Neural progenitor cell (in vitro differentiated cells): ENCODE measurements at regions not wholly inside any gene's neighbourhood (a gene's known extent, or its start where the extent isn't known, plus 50 kb on each side); places are given as distances from the start of the nearest gene placed in this dataset.

Experiments used
- DNase-seq: peaks from one replicate; pipeline ENCODE4 v3.0.0-alpha.2; 2016; ENCODE audit warnings: low spot score
- H2AFZ ChIP-seq: fragments of 200-600 bp; sonication (generic); replicated peaks from 2 replicates; pipeline ENCODE4 v1.6.1; 2016; ENCODE audit warnings: antibody characterized with exemption
- H3F3A ChIP-seq: fragments of 200-600 bp; sonication (generic); 2 replicates; pipeline ENCODE4 v1.6.1; 2016; ENCODE audit warnings: antibody characterized with exemption, low read depth
- H3K27ac ChIP-seq: fragments of 200-600 bp; sonication (generic); 2 replicates; pipeline ENCODE4 v1.5.1; 2016; ENCODE audit warnings: mild to moderate bottlenecking
- H3K27me3 ChIP-seq: fragments of 200-600 bp; sonication (generic); 2 replicates; pipeline ENCODE4 v1.6.1; 2016; ENCODE audit warnings: mild to moderate bottlenecking, moderate library complexity
- H3K36me3 ChIP-seq: fragments of 200-600 bp; sonication (generic); 2 replicates; pipeline ENCODE4 v1.5.1; 2016
- H3K4me1 ChIP-seq: fragments of 200-600 bp; sonication (generic); 2 replicates; pipeline ENCODE4 v1.6.1; 2016; ENCODE audit warnings: mixed run types
- H3K4me2 ChIP-seq: fragments of 200-600 bp; sonication (generic); 2 replicates; pipeline ENCODE4 v1.6.1; 2016
- H3K4me3 ChIP-seq: fragments of 200-600 bp; sonication (generic); 2 replicates; pipeline ENCODE4 v1.5.1; 2016
- H3K79me2 ChIP-seq: fragments of 200-600 bp; sonication (generic); 2 replicates; pipeline ENCODE4 v1.6.1; 2016; ENCODE audit warnings: low read depth
- H3K9ac ChIP-seq: fragments of 200-600 bp; sonication (generic); 2 replicates; pipeline ENCODE4 v1.6.1; 2016
- H3K9me3 ChIP-seq: fragments of 200-600 bp; sonication (generic); 2 replicates; pipeline ENCODE4 v1.5.1; 2016; ENCODE audit warnings: low read depth
- H4K20me1 ChIP-seq: fragments of 200-600 bp; sonication (generic); 2 replicates; pipeline ENCODE4 v1.6.1; 2016; ENCODE audit warnings: low read depth
- H3K27ac Mint-ChIP-seq: 3 replicates; pipeline ENCODE4 v1.8.0; 2021; ENCODE audit warnings: mixed read lengths
- H3K27me3 Mint-ChIP-seq: 2 replicates; pipeline ENCODE4 v1.8.0; 2022; ENCODE audit warnings: low read depth, mild to moderate bottlenecking, inconsistent platforms, moderate library complexity, mixed read lengths; ENCODE audit not compliant: insufficient read depth
- H3K36me3 Mint-ChIP-seq: 3 replicates; pipeline ENCODE4 v1.8.0; 2021; ENCODE audit warnings: mixed read lengths
- H3K4me1 Mint-ChIP-seq: 3 replicates; pipeline ENCODE4 v1.8.0; 2021; ENCODE audit warnings: mixed read lengths
- H3K4me3 Mint-ChIP-seq: 3 replicates; pipeline ENCODE4 v1.8.0; 2021; ENCODE audit warnings: mild to moderate bottlenecking, moderate library complexity, mixed read lengths
- H3K9me3 Mint-ChIP-seq: 3 replicates; pipeline ENCODE4 v1.8.0; 2020; ENCODE audit warnings: mixed read lengths
- EZH2 ChIP-seq: fragments of 200-600 bp; sonication (generic); IDR thresholded peaks from 2 replicates; pipeline ENCODE4 v1.6.1; 2017; ENCODE audit warnings: antibody characterized with exemption, mild to moderate bottlenecking, moderate library complexity
- EZH2phosphoT487 ChIP-seq: fragments of 200-600 bp; sonication (generic); IDR thresholded peaks from 2 replicates; pipeline ENCODE4 v1.6.1; 2017; ENCODE audit warnings: antibody characterized with exemption
- TF ChIP-seq, protein P1 (sequence below): fragments of 200-600 bp; sonication (generic); IDR thresholded peaks from 2 replicates; pipeline ENCODE4 v1.5.1; 2017; ENCODE audit warnings: antibody characterized with exemption, mild to moderate bottlenecking

DNA sequence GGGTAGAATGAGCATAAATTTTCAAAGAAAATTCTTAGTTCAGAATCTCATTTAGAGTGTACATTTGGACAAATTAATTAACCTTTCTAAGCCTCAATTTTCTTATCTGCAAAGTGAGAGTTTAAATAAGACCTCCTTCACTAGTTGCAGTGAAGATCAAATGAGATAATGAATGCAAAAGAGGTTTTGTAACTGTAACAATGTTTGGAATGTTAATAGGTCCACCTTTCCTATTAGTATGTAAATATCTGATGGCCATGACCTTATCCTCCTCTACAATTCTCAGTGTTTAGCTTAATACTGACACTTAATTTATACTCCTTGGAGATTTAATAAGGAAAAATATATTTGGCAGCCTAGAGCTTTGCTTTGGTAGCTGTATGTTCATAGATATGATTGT, 138.8 kb downstream of the GABRG1 start:
- Histone ChIP-seq H3K79me2 (no peaks in the 10 kb centered on the region), H3F3A (no peaks in the 10 kb centered on the region), H3K27me3 (no peaks in the 10 kb centered on the region), H3K9ac (no peak overlapping the region), H3K4me2 (no peak overlapping the region), H3K9me3 (no peaks in the 10 kb centered on the region), H3K4me1 (no peaks in the 10 kb centered on the region), H3K27ac (no peak overlapping the region), H3K36me3 (no peaks in the 10 kb centered on the region), H3K4me3 (no peak overlapping the region), H4K20me1 (no peaks in the 10 kb centered on the region), H2AFZ (no peak overlapping the region)
- TF ChIP-seq EZH2: no peak
- TF ChIP-seq, protein P1, sequence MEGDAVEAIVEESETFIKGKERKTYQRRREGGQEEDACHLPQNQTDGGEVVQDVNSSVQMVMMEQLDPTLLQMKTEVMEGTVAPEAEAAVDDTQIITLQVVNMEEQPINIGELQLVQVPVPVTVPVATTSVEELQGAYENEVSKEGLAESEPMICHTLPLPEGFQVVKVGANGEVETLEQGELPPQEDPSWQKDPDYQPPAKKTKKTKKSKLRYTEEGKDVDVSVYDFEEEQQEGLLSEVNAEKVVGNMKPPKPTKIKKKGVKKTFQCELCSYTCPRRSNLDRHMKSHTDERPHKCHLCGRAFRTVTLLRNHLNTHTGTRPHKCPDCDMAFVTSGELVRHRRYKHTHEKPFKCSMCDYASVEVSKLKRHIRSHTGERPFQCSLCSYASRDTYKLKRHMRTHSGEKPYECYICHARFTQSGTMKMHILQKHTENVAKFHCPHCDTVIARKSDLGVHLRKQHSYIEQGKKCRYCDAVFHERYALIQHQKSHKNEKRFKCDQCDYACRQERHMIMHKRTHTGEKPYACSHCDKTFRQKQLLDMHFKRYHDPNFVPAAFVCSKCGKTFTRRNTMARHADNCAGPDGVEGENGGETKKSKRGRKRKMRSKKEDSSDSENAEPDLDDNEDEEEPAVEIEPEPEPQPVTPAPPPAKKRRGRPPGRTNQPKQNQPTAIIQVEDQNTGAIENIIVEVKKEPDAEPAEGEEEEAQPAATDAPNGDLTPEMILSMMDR: no peak
- no peak for TF ChIP-seq EZH2phosphoT487
- Mint-ChIP-seq H3K27me3 (no peaks in the 10 kb centered on the region), H3K9me3 (no peaks in the 10 kb centered on the region), H3K27ac (no peak overlapping the region), H3K4me3 (no peak overlapping the region), H3K36me3 (no peaks in the 10 kb centered on the region), H3K4me1 (no peaks in the 10 kb centered on the region)
- DNase-seq: no peak

DNA sequence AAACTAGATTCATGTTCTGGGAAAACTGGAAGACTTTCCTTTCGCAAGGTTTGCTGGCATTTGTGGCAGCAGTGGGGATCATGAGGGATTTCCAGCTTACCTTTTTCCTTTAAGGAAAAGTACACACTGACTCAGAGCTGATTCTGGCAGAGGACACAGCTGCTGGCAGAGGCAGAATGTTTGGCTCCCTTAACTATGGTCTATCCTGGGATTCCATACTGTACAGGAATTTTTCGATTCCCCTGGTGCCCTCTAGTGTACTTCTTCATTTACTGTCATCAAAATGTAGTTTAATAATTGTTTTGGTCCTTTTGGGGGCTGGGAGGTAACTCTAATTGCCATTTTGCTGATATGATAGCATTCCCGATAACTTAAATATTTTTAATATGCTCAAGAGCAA, 152.7 kb downstream of the GABRG1 start:
- H3K27ac ChIP-seq: no peak overlapping the region
- Mint-ChIP-seq H3K27me3 (peaks cover 2% of the 10 kb centered on the region), H3K36me3 (no peaks in the 10 kb centered on the region), H3K4me3 (no peak overlapping the region), H3K4me1 (no peaks in the 10 kb centered on the region), H3K9me3 (peaks cover 9% of the 10 kb centered on the region), H3K27ac (no peak overlapping the region)
- no peaks in the 10 kb centered on the region for H3K9me3 ChIP-seq
- no peak overlapping the region for H3K4me3 ChIP-seq
- no peaks in the 10 kb centered on the region for H3K36me3 ChIP-seq
- H3K9ac ChIP-seq: no peak overlapping the region
- H2AFZ ChIP-seq: no peak overlapping the region
- DNase-seq: no peak
- no peak for TF ChIP-seq EZH2
- TF ChIP-seq, protein P1: no peak
- no peak for TF ChIP-seq EZH2phosphoT487
- no peaks in the 10 kb centered on the region for H3K79me2 ChIP-seq
- no peak overlapping the region for H3K4me2 ChIP-seq
- H3F3A ChIP-seq: no peaks in the 10 kb centered on the region
- no peaks in the 10 kb centered on the region for H4K20me1 ChIP-seq
- no peaks in the 10 kb centered on the region for H3K27me3 ChIP-seq
- H3K4me1 ChIP-seq: no peaks in the 10 kb centered on the region

DNA sequence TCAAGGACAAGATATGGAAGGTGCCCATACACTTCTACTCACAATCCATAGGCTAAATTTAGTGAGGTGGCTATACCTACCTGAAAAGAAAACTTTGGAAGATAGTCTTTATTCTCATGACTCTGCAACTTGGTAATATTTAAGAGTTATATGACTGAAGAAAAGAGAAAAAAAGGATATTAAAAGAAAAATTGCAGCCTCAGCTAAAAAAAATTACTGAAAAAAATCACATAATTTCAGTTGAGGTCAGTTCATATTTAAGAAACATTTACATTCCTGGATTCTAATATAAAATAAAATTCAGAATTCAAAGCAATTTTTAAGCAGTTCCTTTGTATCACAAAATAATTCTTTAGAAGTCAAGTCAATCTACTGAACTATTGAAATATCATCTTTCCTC, 166.5 kb downstream of the GABRG1 start:
- no peaks in the 10 kb centered on the region for H3K27me3 ChIP-seq
- Mint-ChIP-seq H3K27ac (no peak overlapping the region), H3K27me3 (peaks cover 2% of the 10 kb centered on the region), H3K36me3 (no peaks in the 10 kb centered on the region), H3K4me1 (no peaks in the 10 kb centered on the region), H3K9me3 (no peaks in the 10 kb centered on the region), H3K4me3 (no peak overlapping the region)
- H3K79me2 ChIP-seq: no peaks in the 10 kb centered on the region
- no peak overlapping the region for H3K27ac ChIP-seq
- H3K9me3 ChIP-seq: no peaks in the 10 kb centered on the region
- no peaks in the 10 kb centered on the region for H3K4me1 ChIP-seq
- H3K36me3 ChIP-seq: no peaks in the 10 kb centered on the region
- H3K4me3 ChIP-seq: no peak overlapping the region
- TF ChIP-seq EZH2 (no peak), EZH2phosphoT487 (no peak)
- TF ChIP-seq, protein P1: no peak
- H3F3A ChIP-seq: no peaks in the 10 kb centered on the region
- H2AFZ ChIP-seq: no peak overlapping the region
- no peak overlapping the region for H3K4me2 ChIP-seq
- H3K9ac ChIP-seq: no peak overlapping the region
- no peak for DNase-seq
- no peaks in the 10 kb centered on the region for H4K20me1 ChIP-seq

DNA sequence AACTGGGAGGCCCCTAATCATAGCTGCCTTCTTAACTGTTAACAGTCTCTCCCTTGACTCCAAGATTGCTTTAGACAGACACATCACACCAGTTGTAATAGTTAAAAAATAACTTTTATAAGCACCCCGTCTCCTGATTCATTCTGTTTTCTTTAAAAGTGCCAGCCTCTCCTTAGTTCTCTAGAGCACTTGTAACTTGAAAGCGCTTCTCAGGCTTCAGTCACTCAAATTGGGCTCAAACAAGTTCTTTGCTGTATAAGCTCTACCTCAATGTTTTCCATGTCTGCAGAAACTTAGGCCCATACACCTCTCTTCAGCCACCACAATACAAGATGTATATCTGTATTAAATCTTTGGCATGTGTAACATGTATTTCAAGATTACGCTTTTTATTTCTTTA, 169.6 kb downstream of the GABRG1 start:
- Mint-ChIP-seq H3K27me3 (no peaks in the 10 kb centered on the region), H3K36me3 (no peaks in the 10 kb centered on the region), H3K27ac (no peak overlapping the region), H3K9me3 (no peaks in the 10 kb centered on the region), H3K4me3 (no peak overlapping the region), H3K4me1 (no peaks in the 10 kb centered on the region)
- Histone ChIP-seq H3F3A (no peaks in the 10 kb centered on the region), H3K4me2 (no peak overlapping the region), H3K27ac (no peak overlapping the region), H3K79me2 (no peaks in the 10 kb centered on the region), H4K20me1 (no peaks in the 10 kb centered on the region), H3K4me3 (no peak overlapping the region), H3K9me3 (no peaks in the 10 kb centered on the region), H3K4me1 (no peaks in the 10 kb centered on the region), H3K9ac (no peak overlapping the region), H3K36me3 (no peaks in the 10 kb centered on the region), H2AFZ (no peak overlapping the region), H3K27me3 (no peaks in the 10 kb centered on the region)
- no peak for DNase-seq
- TF ChIP-seq EZH2: no peak
- TF ChIP-seq EZH2phosphoT487: no peak
- TF ChIP-seq, protein P1: no peak
